ENCODE measurements at regions not wholly inside any gene's neighbourhood (a gene's known extent, or its start where the extent isn't known, plus 50 kb on each side); places are given as distances from the start of the nearest gene placed in this dataset.
"Not testable (repeated sequence)": the region's sequence is repeated elsewhere in the genome, so short reads cannot be mapped to it uniquely, and the experiment has no call there.

DNA sequence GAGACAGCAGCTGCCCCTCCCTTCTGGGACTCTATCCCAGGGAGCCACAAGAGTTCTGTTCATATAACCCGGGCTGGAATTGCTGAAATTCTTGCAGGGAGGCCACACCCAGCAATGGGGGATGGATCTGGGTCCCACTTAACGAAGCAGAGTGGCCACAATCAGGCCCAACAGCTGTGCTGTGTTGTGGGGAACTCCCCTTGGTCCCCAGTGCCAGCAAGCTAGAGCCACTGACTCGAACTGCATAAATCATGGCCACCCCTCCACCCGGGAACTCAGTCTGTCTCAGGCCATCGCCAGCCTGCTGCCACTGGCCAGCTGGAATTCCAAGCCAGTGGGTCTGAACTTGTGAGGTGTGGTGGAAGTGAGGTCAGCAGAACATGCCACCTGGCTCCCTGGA, 111.1 kb downstream of the KLF8 start:
- Mint-ChIP-seq H3K27me3 (peaks cover 54% of the 10 kb centered on the region), H3K36me3 (ENCODE audit: low read depth) (no peaks in the 10 kb centered on the region), H3K27ac (no peak overlapping the region), H3K9me3 (no peaks in the 10 kb centered on the region), H3K4me1 (ENCODE audit: low read depth) (peaks cover 37% of the 10 kb centered on the region), H3K4me3 (no peak overlapping the region)
- no peak for DNase-seq

- no peak overlapping the region for H3K27ac Mint-ChIP-seq
- H3K36me3 Mint-ChIP-seq (ENCODE audit: low read depth): no peaks in the 10 kb centered on the region
- no peak overlapping the region for H3K4me3 Mint-ChIP-seq
- H3K27me3 Mint-ChIP-seq: peaks cover 52% of the 10 kb centered on the region
- no peak for DNase-seq
- peaks cover 37% of the 10 kb centered on the region for H3K4me1 Mint-ChIP-seq (ENCODE audit: low read depth)
- H3K9me3 Mint-ChIP-seq: peaks cover 4% of the 10 kb centered on the region
Measured at GRCh38 chrX:56343664-56344063, 111.5 kb downstream of the KLF8 start.

GRCh38 chrX:56358145-56358544, 126.0 kb downstream of the KLF8 start:
- H3K27ac Mint-ChIP-seq; DNase-seq; H3K9me3 Mint-ChIP-seq; H3K36me3 Mint-ChIP-seq (ENCODE audit: low read depth); H3K4me1 Mint-ChIP-seq (ENCODE audit: low read depth); H3K4me3 Mint-ChIP-seq: not testable (repeated sequence)
- peaks cover 48% of the 10 kb centered on the region for H3K27me3 Mint-ChIP-seq

DNA sequence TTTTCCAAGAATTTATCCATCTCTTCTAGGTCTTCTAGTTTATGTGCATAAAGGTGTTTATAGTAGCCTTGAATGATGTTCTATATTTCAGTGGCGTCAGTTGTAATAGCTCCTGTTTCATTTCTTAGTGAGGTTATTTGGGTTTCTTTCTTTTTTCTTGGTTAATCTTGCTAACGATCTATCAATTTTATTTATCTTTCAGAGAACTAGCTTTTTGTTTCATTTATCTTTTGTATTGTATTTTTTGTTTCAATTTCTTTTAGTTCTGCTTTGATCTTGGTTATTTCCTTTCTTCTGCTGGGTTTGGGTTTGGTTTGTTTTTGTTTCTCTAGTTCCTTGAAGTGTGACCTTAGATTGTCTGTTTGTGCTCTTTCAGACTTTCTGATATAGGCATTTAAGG, 133.0 kb downstream of the KLF8 start:
- peaks cover 52% of the 10 kb centered on the region for H3K4me1 Mint-ChIP-seq (ENCODE audit: low read depth)
- not testable (repeated sequence) for H3K36me3 Mint-ChIP-seq (ENCODE audit: low read depth); DNase-seq

DNA sequence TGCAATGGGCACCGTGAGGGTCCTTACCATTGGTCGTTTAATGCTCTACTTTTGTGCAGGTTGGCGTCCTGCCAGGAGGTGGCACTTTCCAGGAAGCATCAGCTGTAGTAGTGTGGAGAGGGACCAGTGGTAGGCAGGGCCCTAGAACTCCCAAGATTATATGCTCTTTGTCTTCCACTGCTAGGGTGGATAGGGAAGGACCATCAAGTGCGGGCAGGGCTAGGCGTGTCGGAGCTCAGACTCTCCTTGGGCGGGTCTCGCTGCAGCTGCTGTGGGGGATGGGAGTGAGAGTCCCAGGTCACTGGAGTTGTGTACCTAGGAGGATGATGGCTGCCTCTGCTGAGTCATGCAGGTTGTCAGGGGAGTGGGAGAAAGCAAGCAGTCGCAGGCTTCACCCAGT, 134.7 kb downstream of the KLF8 start:
- H3K27me3 Mint-ChIP-seq: peaks cover 37% of the 10 kb centered on the region
- H3K27ac Mint-ChIP-seq: no peak overlapping the region
- peaks cover 3% of the 10 kb centered on the region for H3K9me3 Mint-ChIP-seq
- H3K4me1 Mint-ChIP-seq (ENCODE audit: low read depth): peaks cover 52% of the 10 kb centered on the region
- no peaks in the 10 kb centered on the region for H3K36me3 Mint-ChIP-seq (ENCODE audit: low read depth)
- no peak overlapping the region for H3K4me3 Mint-ChIP-seq
- no peak for DNase-seq

More for the DNA sequence above, 133.0 kb downstream of the KLF8 start:
- peak overlapping the region; percentile 31 for H3K4me3 Mint-ChIP-seq
- not testable (repeated sequence) for H3K9me3 Mint-ChIP-seq
- H3K27ac Mint-ChIP-seq: peak overlapping the region; percentile 78
- peaks cover 35% of the 10 kb centered on the region for H3K27me3 Mint-ChIP-seq

DNA sequence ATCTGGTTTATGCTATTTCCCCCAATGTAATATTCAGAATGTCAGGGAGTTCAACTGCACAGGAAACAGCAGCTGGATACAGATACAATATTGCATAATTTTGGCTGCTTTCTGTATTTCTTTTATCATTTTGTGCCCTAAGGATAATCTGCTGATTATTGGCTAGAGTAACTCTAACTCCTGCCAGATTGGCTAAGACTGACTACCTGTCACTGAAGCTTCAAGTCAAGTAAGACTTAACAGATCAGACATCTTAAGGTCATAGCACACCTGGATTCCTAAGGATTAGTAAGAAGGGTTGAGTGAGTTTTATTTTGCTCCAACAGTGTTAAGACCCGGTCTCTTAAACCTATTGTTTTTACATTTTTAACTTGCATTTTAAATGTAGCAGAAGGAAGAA, 136.8 kb downstream of the KLF8 start:
- no peak for DNase-seq
- peaks cover 39% of the 10 kb centered on the region for H3K27me3 Mint-ChIP-seq
- H3K36me3 Mint-ChIP-seq (ENCODE audit: low read depth): no peaks in the 10 kb centered on the region
- peak overlapping the region; percentile 16 for H3K27ac Mint-ChIP-seq
- H3K4me3 Mint-ChIP-seq: no peak overlapping the region
- H3K4me1 Mint-ChIP-seq (ENCODE audit: low read depth): peaks cover 52% of the 10 kb centered on the region
- peaks cover 3% of the 10 kb centered on the region for H3K9me3 Mint-ChIP-seq

DNA sequence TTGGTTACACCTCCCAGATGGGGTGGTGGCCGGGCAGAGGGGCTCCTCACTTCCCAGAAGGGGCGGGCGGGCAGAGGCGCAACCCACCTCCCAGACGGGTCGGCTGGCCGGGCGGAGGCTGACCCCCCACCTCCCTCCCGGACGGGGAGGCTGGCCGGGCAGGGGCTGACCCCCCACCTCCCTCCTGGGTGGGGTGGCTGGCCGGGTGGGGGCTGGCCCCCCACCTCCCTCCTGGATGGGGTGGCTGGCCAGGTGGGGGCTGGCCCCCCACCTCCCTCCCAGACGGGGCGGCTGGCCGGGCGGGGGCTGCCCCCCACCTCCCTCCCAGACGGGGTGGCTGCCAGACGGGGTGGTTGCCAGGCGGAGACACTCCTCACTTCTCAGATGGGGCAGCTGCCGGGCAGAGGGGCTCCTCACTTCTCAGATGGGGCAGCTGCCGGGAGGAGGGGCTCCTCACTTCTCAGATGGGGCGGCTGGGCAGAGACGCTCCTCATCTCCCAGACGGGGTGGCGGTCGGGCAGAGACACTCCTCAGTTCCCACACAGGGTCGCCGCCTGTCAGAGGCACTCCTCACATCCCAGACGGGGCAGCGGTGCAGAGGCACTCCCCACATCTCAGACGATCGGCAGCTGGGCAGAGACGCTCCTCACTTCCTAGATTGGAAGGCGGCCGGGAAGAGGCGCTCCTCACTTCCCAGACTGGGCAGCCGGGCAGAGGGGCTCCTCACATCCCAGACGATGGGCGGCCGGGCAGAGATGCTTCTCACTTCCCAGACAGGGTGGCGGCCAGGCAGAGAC, 148.0 kb downstream of the KLF8 start:
- Mint-ChIP-seq H3K27me3 (peaks cover 29% of the 10 kb centered on the region), H3K4me1 (ENCODE audit: low read depth) (peaks cover 26% of the 10 kb centered on the region)
- H3K9me3 Mint-ChIP-seq; H3K36me3 Mint-ChIP-seq (ENCODE audit: low read depth); H3K27ac Mint-ChIP-seq; DNase-seq; H3K4me3 Mint-ChIP-seq: not testable (repeated sequence)

- H3K27ac Mint-ChIP-seq: peak overlapping the region; percentile 74
Measured at GRCh38 chrX:56382278-56382677, 150.1 kb downstream of the KLF8 start.

GRCh38 chrX:56385336-56385735, 153.2 kb downstream of the KLF8 start:
- H3K4me1 Mint-ChIP-seq (ENCODE audit: low read depth): peaks cover 47% of the 10 kb centered on the region
- H3K36me3 Mint-ChIP-seq (ENCODE audit: low read depth): peaks cover 2% of the 10 kb centered on the region
- peaks cover 35% of the 10 kb centered on the region for H3K27me3 Mint-ChIP-seq
- DNase-seq: no peak
- H3K4me3 Mint-ChIP-seq: peak overlapping the region; percentile 34
- H3K9me3 Mint-ChIP-seq: no peaks in the 10 kb centered on the region
- H3K27ac Mint-ChIP-seq: peak overlapping the region; percentile 26

More at GRCh38 chrX:56382278-56382677, 150.1 kb downstream of the KLF8 start:
- no peaks in the 10 kb centered on the region for H3K36me3 Mint-ChIP-seq (ENCODE audit: low read depth)
- H3K9me3 Mint-ChIP-seq: no peaks in the 10 kb centered on the region
- no peak overlapping the region for H3K4me3 Mint-ChIP-seq
- no peak for DNase-seq
- peaks cover 35% of the 10 kb centered on the region for H3K4me1 Mint-ChIP-seq (ENCODE audit: low read depth)
- H3K27me3 Mint-ChIP-seq: peaks cover 27% of the 10 kb centered on the region

DNA sequence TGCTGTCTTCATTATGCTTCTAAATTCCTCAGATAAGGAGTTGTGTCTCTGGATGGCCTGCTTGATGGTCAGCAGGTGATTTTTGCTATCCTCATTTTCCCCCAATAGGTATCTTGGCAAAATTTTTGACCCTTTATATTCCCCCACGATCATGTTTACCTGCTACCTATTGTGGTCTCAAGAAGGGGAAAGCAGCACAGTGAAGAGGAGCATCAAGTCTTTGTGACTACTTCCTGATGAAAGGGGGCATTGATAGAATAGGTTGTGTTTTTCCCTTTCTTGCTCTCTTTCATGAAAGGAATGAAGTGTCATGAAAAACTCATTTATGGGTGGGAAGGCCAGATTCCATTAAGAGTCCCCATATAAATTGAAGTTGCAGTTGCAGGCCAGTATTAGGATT, 153.8 kb downstream of the KLF8 start:
- Mint-ChIP-seq H3K4me1 (ENCODE audit: low read depth) (peaks cover 49% of the 10 kb centered on the region), H3K36me3 (ENCODE audit: low read depth) (peaks cover 7% of the 10 kb centered on the region), H3K4me3 (peak overlapping the region; percentile 34)

GRCh38 chrX:56397636-56398035, 165.5 kb downstream of the KLF8 start:
- DNase-seq: no peak
- Mint-ChIP-seq H3K27ac (peak overlapping the region; percentile 80), H3K27me3 (peaks cover 36% of the 10 kb centered on the region), H3K36me3 (ENCODE audit: low read depth) (no peaks in the 10 kb centered on the region), H3K9me3 (no peaks in the 10 kb centered on the region), H3K4me3 (peak overlapping the region; percentile 51), H3K4me1 (ENCODE audit: low read depth) (peaks cover 49% of the 10 kb centered on the region)

More for the DNA sequence above, 153.8 kb downstream of the KLF8 start:
- Mint-ChIP-seq H3K27ac (peak overlapping the region; percentile 15), H3K27me3 (peaks cover 38% of the 10 kb centered on the region), H3K9me3 (no peaks in the 10 kb centered on the region)
- no peak for DNase-seq

DNA sequence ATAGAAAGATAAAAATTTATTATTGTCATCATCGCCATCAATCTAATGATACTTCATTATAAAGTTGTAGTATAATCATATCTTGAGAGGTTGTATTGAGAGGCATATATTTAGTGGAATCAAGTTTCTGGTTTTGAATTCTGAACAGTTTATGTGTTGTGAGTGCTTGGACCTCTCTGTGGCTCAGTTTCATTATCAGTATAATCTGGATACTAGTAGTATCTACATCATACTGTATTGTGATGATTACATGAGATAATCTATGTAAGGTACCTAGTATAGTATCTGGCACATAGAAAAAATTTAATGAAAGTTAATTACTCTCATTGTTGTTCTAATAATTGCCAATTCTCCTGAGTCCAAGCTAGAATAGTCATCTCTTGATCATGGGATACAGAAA, 161.2 kb upstream of the UBQLN2 start:
- Mint-ChIP-seq H3K36me3 (ENCODE audit: low read depth) (peaks cover 2% of the 10 kb centered on the region), H3K27ac (no peak overlapping the region), H3K4me3 (no peak overlapping the region), H3K27me3 (peaks cover 34% of the 10 kb centered on the region), H3K4me1 (ENCODE audit: low read depth) (peaks cover 29% of the 10 kb centered on the region), H3K9me3 (peaks cover 2% of the 10 kb centered on the region)
- no peak for DNase-seq

DNA sequence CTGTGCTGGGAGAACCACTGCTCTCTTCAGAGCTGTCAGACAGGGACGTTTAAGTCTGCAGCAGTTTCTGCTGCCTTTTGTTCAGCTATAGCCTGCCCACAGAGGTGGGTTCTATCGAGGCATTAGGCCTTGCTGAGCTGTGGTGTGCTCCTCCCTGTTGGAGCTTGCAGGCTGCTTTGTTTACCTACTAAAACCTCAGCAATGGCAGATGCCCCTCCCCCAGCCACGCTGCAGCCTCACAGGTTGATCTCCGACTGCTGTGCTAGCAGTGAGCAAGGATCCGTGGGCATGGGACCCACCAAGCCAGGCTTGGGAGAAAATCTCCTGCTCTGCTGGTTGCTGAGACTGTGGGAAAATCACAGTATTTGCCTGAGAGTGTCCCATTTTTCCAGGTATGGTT, 133.8 kb upstream of the UBQLN2 start:
- H3K9me3 Mint-ChIP-seq: no peaks in the 10 kb centered on the region
- no peak overlapping the region for H3K27ac Mint-ChIP-seq
- peaks cover 24% of the 10 kb centered on the region for H3K27me3 Mint-ChIP-seq
- DNase-seq: no peak
- H3K4me1 Mint-ChIP-seq (ENCODE audit: low read depth): peaks cover 3% of the 10 kb centered on the region
- no peak overlapping the region for H3K4me3 Mint-ChIP-seq
- H3K36me3 Mint-ChIP-seq (ENCODE audit: low read depth): no peaks in the 10 kb centered on the region

DNA sequence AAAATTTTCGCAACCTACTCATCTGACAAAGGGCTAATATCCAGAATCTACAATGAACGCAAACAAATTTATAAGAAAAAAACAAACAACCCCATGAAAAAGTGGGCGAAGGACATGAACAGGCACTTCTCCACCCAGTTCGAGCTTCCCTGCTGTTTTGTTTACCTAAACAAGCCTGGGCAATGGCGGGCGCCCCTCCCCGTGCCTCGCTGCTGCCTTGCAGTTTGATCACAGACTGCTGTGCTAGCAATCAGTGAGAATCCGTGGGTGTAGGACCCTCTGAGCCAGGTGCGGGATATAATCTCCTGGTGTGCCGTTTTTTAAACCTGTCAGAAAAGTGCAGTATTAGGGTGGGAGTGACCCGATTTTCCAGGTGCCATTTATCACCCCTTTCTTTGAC, 111.4 kb upstream of the UBQLN2 start:
- H3K36me3 Mint-ChIP-seq (ENCODE audit: low read depth): peaks cover 25% of the 10 kb centered on the region
- not testable (repeated sequence) for DNase-seq

GRCh38 chrX:56462389-56462788, 101.0 kb upstream of the UBQLN2 start:
- Mint-ChIP-seq H3K9me3 (no peaks in the 10 kb centered on the region), H3K4me1 (ENCODE audit: low read depth) (peaks cover 11% of the 10 kb centered on the region), H3K27me3 (peaks cover 51% of the 10 kb centered on the region), H3K4me3 (no peak overlapping the region), H3K36me3 (ENCODE audit: low read depth) (peaks cover 6% of the 10 kb centered on the region), H3K27ac (no peak overlapping the region)
- no peak for DNase-seq

More for the DNA sequence above, 111.4 kb upstream of the UBQLN2 start:
- H3K27ac Mint-ChIP-seq; H3K4me1 Mint-ChIP-seq (ENCODE audit: low read depth); H3K4me3 Mint-ChIP-seq: not testable (repeated sequence)
- H3K9me3 Mint-ChIP-seq: peaks cover 17% of the 10 kb centered on the region
- H3K27me3 Mint-ChIP-seq: peaks cover 13% of the 10 kb centered on the region

All from activated T-cell treated with anti-CD3 and anti-CD28 coated beads, Interleukin-2, amount 50 U/mL, for 24 hours (primary cell).